GM10266 (cell line): ENCODE measurements at regions not wholly inside any gene's neighbourhood (a gene's known extent, or its start where the extent isn't known, plus 50 kb on each side); places are given as distances from the start of the nearest gene placed in this dataset.
"Not testable (repeated sequence)": the region's sequence is repeated elsewhere in the genome, so short reads cannot be mapped to it uniquely, and the experiment has no call there.

Source experiments
- DNase-seq: peaks from one replicate; pipeline ENCODE4 v3.0.0; 2012; ENCODE audit errors: extremely low spot score
- CTCF ChIP-seq: IDR thresholded peaks from 2 replicates; pipeline ENCODE4 v1.5.1; 2012; ENCODE audit warnings: mild to moderate bottlenecking, low read depth; ENCODE audit not compliant: control insufficient read depth, insufficient read depth; ENCODE audit errors: missing control alignments

DNA sequence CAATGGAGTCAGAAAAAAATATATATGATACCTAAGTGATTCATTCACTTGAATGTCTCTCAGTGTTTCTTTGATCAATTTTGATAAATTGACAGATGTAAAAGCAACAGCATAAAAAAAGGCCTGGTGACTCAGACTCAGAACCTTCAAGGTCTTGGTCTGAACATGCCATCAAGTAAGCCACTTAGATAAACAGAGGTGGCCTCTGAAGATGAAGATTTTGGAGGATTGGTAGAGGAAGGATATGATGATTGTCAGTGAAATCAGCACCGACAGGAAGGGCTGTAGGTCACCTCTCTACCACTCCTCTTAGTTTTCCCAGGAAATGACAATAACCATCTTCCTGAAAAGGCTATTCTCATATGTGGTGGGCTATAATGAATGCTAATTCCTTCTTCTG lies 422.8 kb upstream of the EPHA7 start:
- no peak for TF ChIP-seq CTCF
- DNase-seq = no peak

- DNase-seq = not testable (repeated sequence)
Measured at GRCh38 chr6:93835451-93836145, 416.2 kb upstream of the EPHA7 start.

DNA sequence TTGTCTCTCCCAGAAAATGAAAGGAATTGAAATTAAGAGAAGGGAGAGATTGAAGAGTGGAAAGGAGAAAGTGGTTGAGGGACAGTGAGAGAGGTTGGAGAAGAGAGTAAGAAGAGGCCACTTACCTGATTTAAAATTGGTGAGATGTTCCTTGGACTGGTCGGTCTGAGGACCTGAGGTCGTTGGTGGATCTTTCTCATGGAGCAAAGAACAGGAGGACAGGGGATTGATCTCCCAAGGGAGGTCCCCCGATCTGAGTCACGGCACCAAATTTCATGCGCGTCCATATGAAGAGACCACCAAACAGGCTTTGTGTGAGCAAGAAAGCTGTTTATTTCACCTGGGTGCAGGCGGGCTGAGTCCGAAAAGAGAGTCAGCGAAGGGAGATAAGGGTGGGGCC lies 415.7 kb upstream of the EPHA7 start:
- not testable (repeated sequence) for DNase-seq

- not testable (repeated sequence) for DNase-seq
Measured at GRCh38 chr6:93833326-93833725, 414.0 kb upstream of the EPHA7 start.

DNA sequence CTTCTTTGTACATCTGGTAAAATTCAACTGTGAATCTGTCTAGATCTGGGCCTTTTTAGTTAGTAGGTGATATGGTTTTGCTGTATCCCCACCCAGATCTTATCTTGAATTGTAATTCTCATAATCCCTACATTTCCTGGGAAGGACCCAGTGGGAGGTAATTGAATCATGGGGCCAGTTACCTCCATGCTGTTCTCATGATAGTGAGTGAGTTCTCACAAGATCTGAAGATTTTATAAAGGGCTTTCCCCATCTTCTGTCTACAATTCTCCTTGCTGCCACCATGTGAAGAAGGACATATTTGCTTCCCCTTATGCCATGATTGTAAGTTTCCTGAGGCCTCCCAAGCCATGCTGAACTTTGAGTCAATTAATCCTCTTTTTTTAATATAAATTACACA lies 410.4 kb upstream of the EPHA7 start:
- not testable (repeated sequence) for DNase-seq

GRCh38 chr6:93829009-93829408 lies 409.6 kb upstream of the EPHA7 start:
- DNase-seq = no peak

GRCh38 chr6:93828553-93828952 lies 409.2 kb upstream of the EPHA7 start:
- DNase-seq = no peak
- no peak for TF ChIP-seq CTCF

More at GRCh38 chr6:93829009-93829408, 409.6 kb upstream of the EPHA7 start:
- no peak for TF ChIP-seq CTCF

- no peak for TF ChIP-seq CTCF
- DNase-seq = no peak
Measured at GRCh38 chr6:93827728-93828127, 408.4 kb upstream of the EPHA7 start.

- no peak for TF ChIP-seq CTCF
Measured at GRCh38 chr6:93825950-93826349, 406.6 kb upstream of the EPHA7 start.

More at GRCh38 chr6:93825950-93826349, 406.6 kb upstream of the EPHA7 start:
- DNase-seq = no peak
